GM12872 (cell line): ENCODE measurements at regions not wholly inside any gene's neighbourhood (a gene's known extent, or its start where the extent isn't known, plus 50 kb on each side); places are given as distances from the start of the nearest gene placed in this dataset.
A peak's percentile ranks its signal among the peaks of the same experiment; 100 is the strongest.

Experiments used
- CTCF ChIP-seq: IDR thresholded peaks from 3 replicates; pipeline ENCODE4 v1.5.1; 2011; ENCODE audit warnings: low read depth, mild to moderate bottlenecking, low read length, moderate library complexity; ENCODE audit not compliant: insufficient read depth

- TF ChIP-seq CTCF, result no peak
These were observed 836.5 kb upstream of the HTR2C start for GRCh38 chrX:113747274-113747973.

DNA sequence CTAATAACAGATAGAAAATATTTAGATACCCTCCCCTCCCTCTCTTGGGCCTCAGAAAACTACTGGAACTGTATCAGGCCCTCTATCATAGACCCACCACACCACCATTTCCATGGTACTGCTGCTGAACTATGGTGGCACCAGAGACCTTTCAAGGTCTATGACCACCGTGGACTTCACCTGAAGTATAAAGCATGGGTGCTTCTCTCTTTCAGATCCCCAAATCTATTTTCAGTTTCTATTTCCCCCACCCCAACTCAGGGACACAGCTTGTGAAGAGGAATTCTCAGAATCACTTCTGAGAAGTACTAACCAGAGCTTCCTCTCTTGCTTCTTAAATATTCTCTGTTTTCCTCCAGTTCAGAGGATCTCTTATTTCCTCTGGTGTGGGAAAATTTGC is 840.8 kb upstream of the HTR2C start:
- TF ChIP-seq CTCF, result no peak

DNA sequence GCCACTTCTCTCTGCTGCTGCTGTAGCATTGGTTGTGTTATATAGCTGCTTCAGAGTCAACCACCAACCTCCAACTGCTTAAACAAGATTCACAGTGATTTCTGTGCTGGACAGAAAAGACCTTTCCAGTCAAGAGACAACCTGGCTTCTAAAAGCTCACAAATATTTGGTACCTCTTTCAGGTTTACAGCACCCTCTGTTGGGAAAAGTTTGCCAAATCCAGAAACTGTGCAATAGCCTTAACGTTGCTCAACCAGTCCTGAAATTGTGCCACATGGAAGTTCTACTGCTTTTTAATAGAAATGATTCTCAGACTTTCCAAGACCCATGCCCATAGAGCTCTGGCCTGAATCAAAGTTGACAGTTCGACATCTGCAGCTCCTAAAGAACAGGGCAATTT is 842.1 kb upstream of the HTR2C start:
- 0 out of 3 replicates have a peak, but pooled peaks have one; percentile 2 for TF ChIP-seq CTCF

DNA sequence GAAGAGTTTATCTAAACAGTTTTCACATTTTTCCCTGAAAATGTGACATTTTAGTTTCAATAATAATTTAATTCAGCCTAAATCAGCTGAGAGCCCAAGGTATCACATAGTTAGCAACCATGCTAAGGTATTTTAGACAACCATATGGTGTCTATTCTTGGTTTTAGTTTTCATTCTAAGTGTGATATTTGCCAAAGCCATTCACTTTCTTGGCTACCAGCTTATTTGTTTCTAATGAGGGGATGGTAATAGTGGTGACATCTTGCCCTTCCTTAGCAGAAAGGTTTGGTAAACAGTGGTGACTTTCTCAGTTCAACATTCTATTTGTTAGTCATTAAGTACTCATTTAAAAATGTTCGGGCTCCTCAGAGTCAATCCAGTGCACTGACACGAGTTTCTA is 854.9 kb upstream of the HTR2C start:
- TF ChIP-seq CTCF, result no peak

DNA sequence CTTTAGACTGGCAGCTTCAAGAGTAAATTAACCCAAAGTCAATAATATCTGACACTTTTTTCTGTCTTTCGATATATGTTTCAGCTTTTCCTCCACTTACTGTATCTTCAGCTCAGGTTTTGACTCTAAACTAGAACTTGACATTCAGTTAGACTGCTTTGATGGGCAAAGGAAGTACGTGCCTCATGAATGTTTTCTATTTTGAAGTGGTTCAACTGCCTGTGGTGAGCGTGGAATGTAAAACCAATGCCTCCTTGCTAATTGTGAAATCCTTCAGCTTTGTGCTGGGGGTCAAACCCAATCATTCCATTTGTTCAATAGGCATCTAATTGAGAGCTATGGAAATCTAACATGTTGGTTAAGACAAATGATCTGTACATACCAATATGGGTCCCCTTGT is 857.0 kb upstream of the HTR2C start:
- TF ChIP-seq CTCF, result no peak

DNA sequence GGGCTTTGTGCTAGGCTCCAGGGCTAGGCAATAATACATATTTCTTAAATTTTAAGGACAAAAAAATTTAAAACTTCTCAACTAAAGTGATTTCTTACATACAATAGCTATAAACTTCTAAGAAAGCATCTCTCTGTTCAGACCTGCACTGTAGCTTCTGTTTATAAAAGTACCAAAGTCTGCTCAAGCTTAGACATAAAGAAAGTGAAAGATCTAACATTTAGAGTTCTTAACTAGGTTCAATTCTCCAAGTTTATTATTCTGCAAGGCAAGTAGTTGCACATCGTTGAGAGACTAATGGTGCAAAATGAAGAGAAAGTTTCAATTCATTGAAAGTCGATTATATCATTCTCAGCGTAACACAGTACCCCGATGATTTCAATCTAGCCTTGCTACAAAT is 857.4 kb upstream of the HTR2C start:
- no peak for TF ChIP-seq CTCF

DNA sequence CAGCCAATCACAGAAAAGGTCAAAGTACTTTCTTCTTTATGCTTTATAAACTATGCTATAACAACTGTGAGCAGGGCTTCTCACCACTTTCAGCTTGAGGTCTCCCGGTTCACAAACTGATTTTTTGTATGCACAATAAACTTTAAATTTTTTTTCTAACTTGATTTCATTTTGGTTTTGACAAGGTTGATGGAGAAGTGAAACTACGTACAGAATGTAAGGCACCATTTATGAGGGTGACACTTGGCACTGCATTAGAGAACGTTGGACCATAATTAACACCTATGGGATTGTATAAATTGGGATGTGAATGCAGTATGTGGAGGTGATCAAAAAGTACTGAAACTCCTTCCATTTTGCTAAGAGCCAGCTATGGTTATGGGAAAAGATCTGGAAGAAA is 857.9 kb upstream of the HTR2C start:
- no peak for TF ChIP-seq CTCF
